Gastroesophageal sphincter (tissue), 4 donors: ENCODE measurements at regions not wholly inside any gene's neighbourhood (a gene's known extent, or its start where the extent isn't known, plus 50 kb on each side); places are given as distances from the start of the nearest gene placed in this dataset.

Experiments
- ATAC-seq: fragments of 150-250 bp; one replicate; pipeline ENCODE4 v1.9.1; 2016; ENCODE audit warnings: mild to moderate bottlenecking, moderate library complexity
- H3K27ac ChIP-seq, 4 donors: fragments of 200-600 bp; sonication (generic) in 3 of 4; 1 replicate in 3 of 4; 2 replicates in 1 of 4; pipeline ENCODE4 v1.5.1; 2016 to 2019
- H3K27me3 ChIP-seq: fragments of 200-600 bp; sonication (generic); one replicate; pipeline ENCODE4 v1.5.1; 2019
- H3K36me3 ChIP-seq, 2 donors: fragments of 200-600 bp; sonication (generic); one replicate each; pipeline ENCODE4 v1.5.1; 2019; ENCODE audit warnings: control low read depth in 1 of 2
- H3K4me1 ChIP-seq, 3 donors: fragments of 200-600 bp; sonication (generic); 1 replicate in 2 of 3; 2 replicates in 1 of 3; pipeline ENCODE4 v1.5.1; 2016 to 2019; ENCODE audit warnings: control low read depth in 2 of 3
- H3K4me3 ChIP-seq, 2 donors: fragments of 200-600 bp; sonication (generic); one replicate each; pipeline ENCODE4 v1.5.1; 2019; ENCODE audit warnings: mild to moderate bottlenecking in 1 of 2, moderate library complexity in 1 of 2
- H3K9me3 ChIP-seq, 3 donors: fragments of 200-600 bp; sonication (generic); one replicate each; pipeline ENCODE4 v1.5.1; 2017 to 2019; ENCODE audit warnings: control low read depth in 2 of 3
- EP300 ChIP-seq: sonication (generic); formaldehyde crosslinking; IDR thresholded peaks from one replicate; pipeline ENCODE4 v1.6.1; 2017; ENCODE audit warnings: antibody characterized with exemption, mild to moderate bottlenecking
- POLR2A ChIP-seq, 2 donors: fragments of 450-650 bp; IDR thresholded peaks; one replicate each; pipeline ENCODE4 v1.6.1; 2017; ENCODE audit warnings: antibody characterized with exemption in 2 of 2, mild to moderate bottlenecking in 2 of 2, moderate library complexity in 1 of 2
- POLR2AphosphoS5 ChIP-seq: sonication (generic); formaldehyde crosslinking; IDR thresholded peaks from one replicate; pipeline ENCODE4 v1.6.1; 2017; ENCODE audit warnings: antibody characterized with exemption
- WGBS, 2 donors: methylation state at CpG; one replicate each; pipeline ENCODE4 v1.1.5; 2018; ENCODE audit warnings: low coverage in 1 of 2; 5-methylcytosine and 5-hydroxymethylcytosine counted together
- TF ChIP-seq, protein P1 (sequence below), 4 experiments: fragments of 200-600 bp in 2 of 4; fragments of 450-650 bp in 2 of 4; sonication (generic) in 1 of 4; IDR thresholded peaks; one replicate each; pipeline ENCODE4 v1.5.1; 2017 to 2019; ENCODE audit warnings: antibody characterized with exemption in 4 of 4, mild to moderate bottlenecking in 2 of 4, moderate library complexity in 2 of 4

DNA sequence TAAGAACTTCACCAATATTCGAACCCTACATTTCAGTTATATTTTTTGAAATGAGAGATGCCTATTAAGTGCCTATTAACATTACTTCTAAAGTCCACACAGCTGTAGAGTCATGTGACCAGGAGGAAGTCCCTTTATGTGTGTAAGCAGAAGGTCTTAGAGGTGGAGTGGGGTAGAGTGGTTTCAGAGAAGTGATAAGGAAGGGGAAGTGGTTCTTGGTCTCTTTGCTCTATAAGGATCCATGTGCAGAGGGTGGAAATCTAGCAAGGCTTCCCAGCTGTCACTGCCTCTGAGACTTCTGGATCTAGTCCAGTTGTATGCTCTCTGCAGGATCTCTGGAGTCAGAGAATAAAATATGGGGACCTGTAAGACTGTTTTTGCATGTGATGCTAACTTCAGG lies 673.9 kb downstream of the FLRT2 start:
- Histone ChIP-seq H3K27ac (no peak overlapping the region), H3K27me3 (no peaks in the 10 kb centered on the region), H3K4me3 (no peak overlapping the region), H3K9me3 (peaks cover 0 to 4% (median 0%) of the 10 kb centered on the region in 3 donors), H3K4me1 (no peaks in the 10 kb centered on the region), H3K36me3 (no peaks in the 10 kb centered on the region)
- WGBS, 2 donors, result 67 to 77% methylated on average over 1 of the region's 1 CpG
- no peak for ATAC-seq
- TF ChIP-seq POLR2AphosphoS5 (no peak), POLR2A (IDR thresholded peaks at IDR 0.05) (no peak), EP300 (no peak)
- TF ChIP-seq, protein P1, sequence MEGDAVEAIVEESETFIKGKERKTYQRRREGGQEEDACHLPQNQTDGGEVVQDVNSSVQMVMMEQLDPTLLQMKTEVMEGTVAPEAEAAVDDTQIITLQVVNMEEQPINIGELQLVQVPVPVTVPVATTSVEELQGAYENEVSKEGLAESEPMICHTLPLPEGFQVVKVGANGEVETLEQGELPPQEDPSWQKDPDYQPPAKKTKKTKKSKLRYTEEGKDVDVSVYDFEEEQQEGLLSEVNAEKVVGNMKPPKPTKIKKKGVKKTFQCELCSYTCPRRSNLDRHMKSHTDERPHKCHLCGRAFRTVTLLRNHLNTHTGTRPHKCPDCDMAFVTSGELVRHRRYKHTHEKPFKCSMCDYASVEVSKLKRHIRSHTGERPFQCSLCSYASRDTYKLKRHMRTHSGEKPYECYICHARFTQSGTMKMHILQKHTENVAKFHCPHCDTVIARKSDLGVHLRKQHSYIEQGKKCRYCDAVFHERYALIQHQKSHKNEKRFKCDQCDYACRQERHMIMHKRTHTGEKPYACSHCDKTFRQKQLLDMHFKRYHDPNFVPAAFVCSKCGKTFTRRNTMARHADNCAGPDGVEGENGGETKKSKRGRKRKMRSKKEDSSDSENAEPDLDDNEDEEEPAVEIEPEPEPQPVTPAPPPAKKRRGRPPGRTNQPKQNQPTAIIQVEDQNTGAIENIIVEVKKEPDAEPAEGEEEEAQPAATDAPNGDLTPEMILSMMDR (IDR thresholded peaks at IDR 0.05), result no peak

GRCh38 chr14:86196471-86196870 lies 666.5 kb downstream of the FLRT2 start:
- no peaks in the 10 kb centered on the region for H3K27me3 ChIP-seq
- no peak overlapping the region for H3K27ac ChIP-seq
- H3K9me3 ChIP-seq, result peaks cover 0 to 6% (median 0%) of the 10 kb centered on the region in 3 donors
- no peak overlapping the region for H3K4me3 ChIP-seq
- TF ChIP-seq POLR2AphosphoS5, result no peak
- TF ChIP-seq EP300, result no peak
- TF ChIP-seq, protein P1 (IDR thresholded peaks at IDR 0.05), result no peak
- H3K4me1 ChIP-seq, result no peaks in the 10 kb centered on the region
- 17 to 40% methylated on average over 1 to 4 of the region's 4 CpGs for WGBS, 2 donors
- no peak for ATAC-seq
- no peaks in the 10 kb centered on the region for H3K36me3 ChIP-seq

DNA sequence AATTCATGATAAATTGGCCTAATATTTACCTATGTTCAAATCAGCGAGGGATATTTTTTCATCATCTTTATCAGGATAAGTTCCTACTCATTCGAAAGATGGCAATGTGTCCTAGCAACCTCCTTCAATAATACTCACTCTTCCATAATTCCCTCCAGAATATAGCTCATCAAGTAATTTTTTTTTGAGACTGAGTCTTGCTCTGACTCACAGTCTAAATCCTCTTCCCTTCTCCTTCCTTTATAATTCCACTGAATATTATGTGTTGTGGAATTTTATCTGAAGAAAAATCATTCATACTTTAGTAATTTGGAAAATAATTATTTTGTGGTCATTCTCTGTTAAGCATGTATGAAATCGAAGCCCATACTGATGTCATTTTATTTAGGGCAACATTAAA lies 663.8 kb downstream of the FLRT2 start:
- H3K9me3 ChIP-seq, result peaks cover 0 to under 1% (median 0%) of the 10 kb centered on the region in 3 donors
- no peak overlapping the region for H3K4me3 ChIP-seq
- no peak for TF ChIP-seq POLR2A (IDR thresholded peaks at IDR 0.05)
- no peak for TF ChIP-seq POLR2AphosphoS5
- TF ChIP-seq, protein P1 (IDR thresholded peaks at IDR 0.05), result no peak
- TF ChIP-seq EP300, result no peak
- 70 to 73% methylated on average over 3 of the region's 3 CpGs for WGBS, 2 donors
- H3K27me3 ChIP-seq, result no peaks in the 10 kb centered on the region
- no peak for ATAC-seq
- H3K27ac ChIP-seq, result no peak overlapping the region
- no peaks in the 10 kb centered on the region for H3K4me1 ChIP-seq
- H3K36me3 ChIP-seq, result no peaks in the 10 kb centered on the region

- Histone ChIP-seq H3K27ac (no peak overlapping the region), H3K4me3 (no peak overlapping the region), H3K36me3 (no peaks in the 10 kb centered on the region), H3K9me3 (no peaks in the 10 kb centered on the region), H3K27me3 (no peaks in the 10 kb centered on the region), H3K4me1 (no peaks in the 10 kb centered on the region)
- no peak for TF ChIP-seq POLR2A (IDR thresholded peaks at IDR 0.05)
- TF ChIP-seq, protein P1 (IDR thresholded peaks at IDR 0.05), result no peak
- no peak for TF ChIP-seq EP300
- no peak for TF ChIP-seq POLR2AphosphoS5
- ATAC-seq, result no peak
- 70 to 75% methylated on average over 3 to 5 of the region's 6 CpGs for WGBS, 2 donors
Measured at GRCh38 chr14:86179980-86180379, 650.0 kb downstream of the FLRT2 start.

DNA sequence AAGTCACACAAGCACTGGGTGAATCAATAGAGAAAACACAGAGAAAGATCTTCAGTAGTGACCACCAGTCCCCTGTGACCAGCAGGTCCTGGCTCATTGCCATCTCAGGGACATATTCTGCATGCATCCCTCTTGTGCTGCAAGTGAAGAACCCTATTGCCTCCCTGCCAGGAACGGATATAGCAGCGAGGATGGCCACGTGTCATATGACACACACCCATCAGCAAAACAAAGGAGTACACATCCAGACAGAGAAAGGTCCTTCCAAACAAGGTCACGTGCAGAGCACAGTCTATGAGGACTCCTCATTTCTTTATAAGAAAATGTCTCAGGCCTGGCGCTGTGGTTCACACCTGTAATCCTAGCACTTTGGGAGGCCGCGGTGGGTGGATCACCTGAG lies 638.4 kb downstream of the FLRT2 start:
- Histone ChIP-seq H3K4me3 (no peak overlapping the region), H3K27me3 (no peaks in the 10 kb centered on the region), H3K4me1 (no peaks in the 10 kb centered on the region), H3K27ac (no peak overlapping the region), H3K36me3 (no peaks in the 10 kb centered on the region), H3K9me3 (no peaks in the 10 kb centered on the region)
- 93 to 94% methylated on average over 3 of the region's 7 CpGs for WGBS, 2 donors
- no peak for ATAC-seq
- no peak for TF ChIP-seq POLR2AphosphoS5
- TF ChIP-seq POLR2A (IDR thresholded peaks at IDR 0.05), result no peak
- TF ChIP-seq, protein P1 (IDR thresholded peaks at IDR 0.05), result no peak
- TF ChIP-seq EP300, result no peak
